Activated naive CD4-positive, alpha-beta T cell treated with Interleukin-2 at 50 U/mL for 16 hours (primary cell): ENCODE measurements at regions not wholly inside any gene's neighbourhood (a gene's known extent, or its start where the extent isn't known, plus 50 kb on each side); places are given as distances from the start of the nearest gene placed in this dataset.

Experiments
- DNase-seq: peaks from one replicate; pipeline ENCODE4 v3.0.0-alpha.2; 2020

DNA sequence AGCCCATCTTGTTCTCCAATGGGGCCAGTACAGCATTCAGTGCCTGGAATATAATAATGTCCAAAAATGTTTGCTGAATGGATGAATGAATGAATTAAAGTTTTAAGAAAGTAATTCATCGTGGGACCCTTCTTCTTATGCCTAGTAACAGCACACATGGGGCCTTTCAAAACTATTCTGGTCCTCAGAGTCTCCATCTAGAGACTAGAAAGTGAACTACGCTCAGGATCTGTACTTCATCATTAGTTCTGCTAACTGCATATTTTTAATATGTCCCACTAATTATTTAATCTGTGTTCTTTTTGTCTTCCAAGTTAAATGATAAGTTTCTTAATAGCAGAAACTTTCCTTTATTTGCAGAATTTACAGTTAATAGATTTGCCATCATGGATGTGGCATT is 172.5 kb downstream of the SMAD2 start:
- DNase-seq = no peak

DNA sequence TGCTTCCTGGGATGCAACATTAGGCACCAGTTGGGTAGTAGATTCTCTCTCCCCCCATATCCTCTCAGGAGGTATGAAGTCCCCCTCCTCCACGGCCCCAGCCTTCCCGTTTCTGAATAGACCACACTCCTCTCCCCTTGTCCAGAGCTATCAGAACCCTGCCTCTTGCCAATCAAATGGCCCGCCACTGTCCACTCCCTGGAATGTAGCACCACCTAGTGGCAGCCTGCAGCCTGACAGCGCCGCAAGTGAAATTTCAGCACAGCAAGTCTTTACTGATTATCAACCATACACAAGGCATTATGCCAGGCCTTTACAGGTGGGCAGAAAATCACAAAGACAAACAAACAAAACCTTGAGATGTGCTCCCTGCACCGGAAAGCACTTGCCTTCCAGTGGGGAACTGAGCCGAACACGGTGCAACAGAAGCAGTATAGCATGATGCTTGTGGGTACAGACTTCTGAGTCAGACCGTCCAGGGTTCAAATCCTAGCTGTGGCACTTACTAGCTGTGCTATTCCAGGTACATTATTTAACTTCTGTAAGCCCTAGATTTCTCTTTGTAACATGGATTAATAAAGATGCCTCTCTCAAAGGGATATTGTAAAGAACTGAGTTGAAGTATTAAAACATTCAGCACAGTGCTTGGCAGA is 174.0 kb downstream of the SMAD2 start:
- DNase-seq = peak; percentile 60

DNA sequence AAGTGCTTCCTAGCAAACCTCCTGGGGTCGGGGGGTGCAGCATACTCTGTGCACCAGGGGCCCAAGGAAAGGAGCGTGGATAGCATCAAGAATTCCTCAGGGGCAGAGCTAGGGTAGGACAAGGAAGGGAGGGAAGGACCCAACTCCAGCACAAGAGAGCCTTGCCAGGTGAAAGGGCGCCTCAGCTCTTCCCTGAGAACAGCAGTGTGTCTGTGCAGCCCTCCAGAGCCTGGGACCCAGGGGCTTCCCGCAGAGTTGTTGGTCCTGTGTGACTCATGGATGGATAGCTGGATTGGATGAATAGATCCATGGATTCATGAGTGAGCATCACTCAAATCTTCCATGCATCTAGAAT is 175.4 kb downstream of the SMAD2 start:
- DNase-seq = no peak

DNA sequence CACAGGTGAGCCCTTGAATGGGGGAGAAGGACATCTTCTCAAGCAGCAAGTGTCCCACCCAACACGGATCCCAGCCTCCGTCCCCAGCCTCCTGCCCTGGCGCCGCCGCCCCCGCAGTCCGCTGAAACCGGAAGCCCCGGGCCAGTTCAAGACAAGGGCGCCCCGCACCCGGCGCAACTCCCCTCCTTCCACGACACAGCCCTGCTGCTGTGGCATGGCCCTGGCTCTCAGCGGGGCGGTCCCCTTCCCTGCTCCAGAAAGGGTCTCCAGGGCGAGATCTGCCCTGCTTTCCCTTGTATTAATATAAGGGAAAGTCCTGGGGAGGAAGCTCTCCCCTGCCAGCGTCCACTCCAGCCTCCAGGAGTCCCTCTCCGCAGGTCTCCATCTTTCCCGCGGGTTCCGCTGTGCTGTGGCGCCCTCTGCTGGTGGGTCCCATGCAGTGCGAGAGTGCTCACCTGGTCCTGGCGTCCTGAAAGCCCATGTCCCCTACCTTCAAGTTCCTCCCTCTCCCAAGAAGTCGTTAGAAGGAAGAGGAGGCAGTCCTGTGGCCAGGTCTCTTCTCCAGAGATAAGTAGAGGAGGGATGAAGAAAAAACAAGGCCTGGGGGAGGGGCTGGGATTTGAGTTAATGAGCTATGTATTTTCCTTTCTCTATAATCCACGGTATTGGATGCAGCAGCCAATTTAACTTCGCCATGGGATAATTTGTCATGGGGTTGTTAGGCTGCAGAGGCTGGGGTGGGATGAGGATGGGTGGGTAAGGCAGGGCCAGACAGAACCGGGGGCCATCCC is 176.0 kb downstream of the SMAD2 start:
- peak; percentile 58 for DNase-seq

DNA sequence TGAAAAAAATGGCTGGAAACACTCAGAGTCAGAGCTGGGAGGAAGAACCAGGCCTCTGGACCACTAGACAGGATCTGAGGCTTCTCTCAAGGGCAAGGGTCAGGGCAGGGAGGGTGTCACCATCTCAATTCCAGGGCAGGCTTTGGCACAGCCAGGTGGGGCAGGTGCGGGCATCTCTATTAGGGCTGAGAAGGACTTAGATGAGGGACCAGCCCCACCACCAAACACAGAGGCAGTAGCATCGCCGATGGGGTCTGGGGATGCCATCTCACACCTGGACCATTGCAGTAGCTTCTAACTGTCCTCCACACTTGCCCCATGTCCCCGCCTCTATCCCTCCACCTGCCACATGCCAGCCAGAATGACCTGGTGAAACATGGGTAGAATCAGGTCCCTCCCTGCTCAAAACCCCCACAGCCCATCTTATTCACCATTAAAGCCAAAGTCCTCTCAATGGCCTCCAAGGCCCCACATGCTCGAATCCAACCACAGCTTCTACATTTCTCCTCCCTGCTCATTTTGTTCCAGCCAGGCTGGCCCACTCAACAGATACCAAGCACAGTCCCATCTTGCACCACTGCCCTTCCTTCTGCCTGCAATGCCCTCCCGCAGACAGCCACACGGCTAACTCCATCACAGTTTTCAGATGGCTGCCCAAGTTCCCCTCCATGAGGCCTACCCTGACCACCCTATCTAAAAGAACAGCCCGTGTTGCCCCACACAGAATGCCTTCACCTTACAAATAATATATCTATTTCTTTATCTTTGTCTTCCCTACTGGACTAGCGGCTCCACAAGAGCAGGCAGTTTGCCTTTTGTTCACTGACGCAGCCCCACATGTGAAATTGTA is 177.4 kb downstream of the SMAD2 start:
- DNase-seq = no peak

DNA sequence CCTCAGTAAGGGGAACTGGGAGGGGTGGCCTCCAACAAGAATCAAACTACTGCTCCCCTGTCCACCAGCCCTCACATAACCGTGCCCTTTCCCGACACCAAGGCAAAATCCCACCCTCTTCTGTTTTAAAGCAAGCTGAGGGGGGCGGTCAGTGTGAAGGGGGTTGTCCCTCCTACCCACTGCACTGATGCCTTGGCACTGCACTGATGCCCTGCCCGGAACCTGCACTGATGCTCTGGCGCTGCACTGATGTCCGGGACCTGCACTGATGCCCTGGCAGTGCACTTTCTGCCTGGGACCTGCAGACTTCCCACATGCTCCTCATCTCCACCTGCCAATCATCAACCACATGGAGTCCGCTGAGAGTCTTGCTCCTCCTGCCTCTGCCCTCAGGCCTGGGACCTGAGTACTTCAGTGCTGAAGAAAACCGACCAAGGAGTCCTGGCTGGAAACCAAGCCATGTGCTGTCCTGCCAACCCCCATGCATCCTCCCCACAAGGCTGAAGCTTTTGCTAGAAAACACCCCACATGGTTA is 179.5 kb downstream of the SMAD2 start:
- DNase-seq = no peak

DNA sequence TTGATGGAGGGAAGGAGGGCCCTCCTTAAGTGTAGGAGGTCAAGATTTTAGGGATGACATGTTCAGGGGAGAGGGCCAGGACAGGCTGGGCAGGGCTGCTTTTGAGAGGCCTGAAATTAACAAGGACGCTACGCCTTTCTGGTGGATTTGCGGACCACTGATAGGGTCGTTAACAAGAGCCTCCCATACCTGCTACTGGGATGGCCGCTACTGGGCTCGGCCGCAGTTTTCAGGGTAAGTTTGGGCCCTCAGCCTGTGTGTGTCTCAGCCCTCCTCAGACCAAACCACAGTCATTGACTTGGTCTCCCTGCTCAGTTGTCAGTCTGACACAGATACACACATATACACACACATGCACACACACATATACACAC is 180.9 kb downstream of the SMAD2 start:
- DNase-seq = no peak

DNA sequence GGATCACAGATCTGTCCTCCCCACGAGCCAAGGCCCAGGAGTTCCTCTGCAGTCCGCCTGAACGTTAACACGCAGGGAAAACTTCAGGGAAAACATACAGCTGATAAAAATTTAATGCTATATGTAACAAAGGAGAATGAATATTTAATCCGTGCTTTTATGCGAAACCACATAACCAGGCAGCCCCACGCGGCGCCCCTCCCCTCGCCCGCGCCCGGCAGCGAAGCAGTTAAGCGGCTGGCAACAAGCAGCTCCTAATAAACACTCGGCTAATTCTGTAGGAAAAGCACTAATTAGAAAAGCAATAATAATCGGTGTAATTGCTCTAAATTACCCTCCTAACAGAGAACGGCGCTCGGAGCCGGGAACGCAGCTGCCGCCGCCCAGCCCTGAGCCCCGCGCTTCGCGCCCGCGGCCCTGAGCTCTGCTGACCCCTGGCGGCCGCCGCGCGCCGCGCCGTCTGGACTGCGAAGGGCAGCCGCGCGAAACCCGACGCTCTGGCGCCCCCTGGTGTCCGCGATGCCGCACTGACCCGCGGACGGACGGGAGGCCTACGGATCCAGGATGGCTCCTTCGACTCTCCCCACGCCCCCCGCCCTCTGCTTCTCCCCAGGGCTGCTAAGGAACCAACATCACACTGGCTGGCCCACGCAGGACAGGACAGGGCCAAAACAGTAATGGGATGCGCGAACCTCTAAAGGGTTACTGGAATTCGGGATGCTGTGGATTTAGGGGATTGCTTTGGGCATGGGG is 181.4 kb downstream of the SMAD2 start:
- peak; percentile 85 for DNase-seq

DNA sequence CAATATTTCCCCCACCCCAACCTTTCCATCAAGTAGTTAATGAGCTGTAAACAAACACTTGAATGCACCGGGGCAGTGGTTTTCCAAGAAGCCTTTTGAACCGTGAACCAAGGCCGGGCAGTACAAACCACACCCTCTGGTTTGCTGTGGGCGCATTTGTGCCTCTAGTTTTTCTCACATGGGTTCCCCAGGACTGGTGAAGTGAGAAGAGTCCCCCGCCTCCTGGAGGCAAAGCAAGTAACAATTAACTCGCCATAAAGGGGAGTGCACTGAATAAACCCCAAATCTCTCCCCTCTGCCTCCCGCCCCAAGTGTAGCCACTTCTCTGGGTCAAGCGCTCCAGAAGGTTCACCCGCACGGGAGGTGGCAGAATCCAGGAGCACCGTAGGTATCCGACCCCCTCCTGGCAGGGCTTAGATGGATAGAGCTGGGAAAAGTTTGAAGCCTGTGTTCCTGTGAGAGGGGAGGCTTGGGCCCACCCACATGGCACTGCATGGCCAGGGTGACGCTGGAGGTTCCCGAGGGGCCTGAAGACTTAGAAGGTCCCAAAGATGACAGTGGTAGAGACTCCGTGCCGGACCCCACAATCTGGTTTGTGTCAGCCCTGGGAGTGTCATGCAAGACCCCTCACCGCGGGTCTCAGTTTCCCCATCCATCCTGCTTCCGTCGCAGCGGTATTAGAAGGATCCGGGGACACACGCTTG is 182.2 kb downstream of the SMAD2 start:
- DNase-seq = no peak

DNA sequence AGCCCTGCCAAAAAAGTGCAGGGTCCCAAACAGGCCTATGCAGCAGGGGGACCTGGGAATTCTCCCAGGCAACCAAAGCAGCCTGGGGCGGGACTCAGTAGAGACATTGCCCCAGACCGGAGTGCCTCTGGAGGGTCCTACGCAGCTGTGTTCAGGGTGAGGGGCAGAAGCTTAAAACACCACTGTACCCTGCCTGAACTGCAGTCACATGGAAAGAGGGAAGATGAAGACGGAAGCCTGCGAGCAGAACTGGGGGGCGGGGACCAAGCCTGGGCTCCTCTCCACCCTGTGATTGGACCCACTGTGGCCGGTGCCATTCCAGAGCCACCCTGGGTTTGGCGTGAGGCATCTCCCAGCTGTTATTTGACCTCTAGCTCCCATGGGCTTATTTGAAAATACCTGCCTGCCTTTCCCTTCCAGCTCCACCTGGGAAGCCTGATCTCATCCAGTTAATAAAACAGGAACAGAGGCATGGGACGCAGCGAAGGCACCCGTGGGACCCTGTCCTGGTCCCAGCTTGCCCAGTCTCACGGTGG is 183.1 kb downstream of the SMAD2 start:
- DNase-seq = no peak

DNA sequence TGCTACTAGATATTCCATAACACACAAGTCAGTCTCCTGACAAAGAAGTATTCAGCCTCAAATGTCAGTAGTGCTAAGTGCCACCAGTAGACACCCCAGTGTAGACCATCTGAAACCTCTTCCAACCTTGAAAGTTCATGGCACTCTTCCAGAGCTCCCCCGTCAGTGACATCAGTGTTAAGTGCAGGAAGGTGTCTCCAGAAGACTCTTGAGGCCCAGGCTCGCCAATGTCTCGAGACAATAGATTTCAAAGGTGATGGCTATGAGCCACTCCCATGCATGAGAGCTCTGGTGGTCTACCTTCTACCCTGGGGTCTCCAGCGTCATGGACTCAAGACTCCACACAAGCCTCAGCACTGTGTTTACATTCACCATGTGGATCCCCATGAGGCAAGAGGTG is 183.8 kb downstream of the SMAD2 start:
- DNase-seq = no peak

DNA sequence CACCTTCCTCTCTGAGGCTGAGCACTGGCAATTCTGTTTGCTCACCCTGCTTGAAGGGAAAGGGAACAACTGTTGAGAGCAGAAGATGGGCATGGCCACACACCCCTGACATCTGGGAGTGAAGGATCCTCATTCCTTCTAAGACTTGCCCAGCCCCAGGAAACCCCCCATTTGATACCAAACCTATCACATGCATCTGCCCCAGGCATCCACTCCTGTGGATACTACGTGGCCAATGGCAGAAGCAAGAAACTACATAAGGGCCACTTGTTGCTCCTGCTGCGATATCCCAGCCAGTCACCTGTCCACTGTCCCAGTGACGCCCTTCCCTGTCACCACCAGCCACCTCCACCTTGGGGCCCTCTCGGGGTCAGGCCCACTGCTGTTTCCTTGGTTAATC is 185.2 kb downstream of the SMAD2 start:
- no peak for DNase-seq

DNA sequence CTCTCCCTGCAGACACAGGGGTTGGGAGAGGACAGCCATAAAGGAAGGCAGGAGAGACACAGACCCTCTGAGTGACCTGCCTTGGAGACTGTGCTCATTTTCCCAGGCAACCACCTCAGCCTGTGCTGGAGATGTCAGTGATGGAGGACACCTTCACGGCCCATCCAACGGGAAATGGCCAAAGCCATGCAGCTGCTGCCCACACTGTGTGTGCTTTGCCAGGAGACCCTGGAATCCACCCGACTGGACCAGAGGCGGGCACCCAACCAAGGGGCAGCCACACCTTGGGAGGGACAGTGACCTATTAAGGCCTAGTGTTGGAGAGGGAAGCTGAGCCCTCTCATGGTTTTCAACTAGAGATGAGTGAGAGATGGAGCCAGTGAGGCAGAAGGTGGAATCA is 192.5 kb downstream of the SMAD2 start:
- no peak for DNase-seq

DNA sequence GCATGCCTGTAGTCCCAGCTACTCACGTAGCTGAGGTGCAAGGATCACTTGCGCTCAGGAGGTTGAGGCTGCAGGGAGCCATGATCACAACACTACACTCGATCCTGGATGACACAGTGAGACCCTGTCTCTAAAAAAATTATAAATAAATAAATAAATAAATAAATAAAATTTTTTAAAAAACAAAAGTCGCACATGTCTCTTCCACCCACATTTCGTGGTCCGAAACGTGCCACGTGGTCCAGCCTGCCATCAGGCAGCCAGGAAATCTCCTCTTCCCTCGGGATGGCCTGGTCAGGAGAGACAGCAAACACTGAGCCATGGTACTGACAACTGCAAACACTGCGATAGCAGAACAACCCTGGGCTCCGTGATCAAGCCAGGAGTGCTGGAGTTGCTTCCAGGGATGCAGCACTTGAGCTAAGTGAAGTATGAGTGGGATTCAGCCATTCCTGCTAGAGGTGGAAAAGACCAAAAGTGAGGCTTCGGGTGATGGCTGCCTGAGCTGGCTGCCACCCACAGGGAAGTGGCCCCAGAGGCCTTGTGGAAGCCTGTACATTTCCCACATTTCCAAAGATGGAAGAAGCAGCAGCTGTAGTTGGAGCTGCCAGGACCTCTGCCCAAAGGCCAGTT is 193.1 kb downstream of the SMAD2 start:
- no peak for DNase-seq

DNA sequence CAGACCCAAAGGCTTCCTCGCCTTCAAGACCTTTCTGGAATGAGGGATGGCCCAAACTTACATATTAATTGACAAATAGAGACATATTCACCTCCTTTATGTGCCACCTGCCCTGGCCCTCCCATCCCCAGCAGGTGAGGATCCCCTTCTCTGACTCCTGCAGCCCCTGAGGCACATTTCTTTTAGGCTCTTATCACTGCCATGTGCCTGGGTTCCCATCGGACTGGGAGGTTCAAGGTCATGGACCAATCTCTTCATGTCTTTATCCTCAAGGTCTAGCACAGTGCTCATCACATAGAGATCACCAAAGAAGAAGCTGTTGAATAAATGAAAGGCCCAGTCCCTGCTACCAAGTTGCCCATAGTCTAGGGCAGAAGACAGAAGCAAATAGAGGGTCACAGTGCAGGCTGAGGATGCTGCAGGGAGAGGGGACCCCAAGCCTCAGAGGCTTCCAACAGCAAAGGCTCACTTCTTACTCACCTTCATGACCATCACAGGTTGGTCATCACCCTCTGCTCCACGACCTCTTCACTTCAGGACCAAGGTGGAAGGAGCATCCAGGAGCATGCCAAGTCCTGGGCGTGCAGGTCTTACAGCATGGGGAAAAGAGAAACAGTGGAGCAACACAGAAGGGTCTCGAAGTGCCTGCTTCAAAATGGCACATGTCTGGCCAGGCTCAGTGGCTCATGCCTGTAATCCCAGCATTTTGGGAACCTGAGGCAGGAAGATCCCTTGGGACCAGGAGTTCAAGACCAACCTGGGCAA is 193.9 kb downstream of the SMAD2 start:
- no peak for DNase-seq

DNA sequence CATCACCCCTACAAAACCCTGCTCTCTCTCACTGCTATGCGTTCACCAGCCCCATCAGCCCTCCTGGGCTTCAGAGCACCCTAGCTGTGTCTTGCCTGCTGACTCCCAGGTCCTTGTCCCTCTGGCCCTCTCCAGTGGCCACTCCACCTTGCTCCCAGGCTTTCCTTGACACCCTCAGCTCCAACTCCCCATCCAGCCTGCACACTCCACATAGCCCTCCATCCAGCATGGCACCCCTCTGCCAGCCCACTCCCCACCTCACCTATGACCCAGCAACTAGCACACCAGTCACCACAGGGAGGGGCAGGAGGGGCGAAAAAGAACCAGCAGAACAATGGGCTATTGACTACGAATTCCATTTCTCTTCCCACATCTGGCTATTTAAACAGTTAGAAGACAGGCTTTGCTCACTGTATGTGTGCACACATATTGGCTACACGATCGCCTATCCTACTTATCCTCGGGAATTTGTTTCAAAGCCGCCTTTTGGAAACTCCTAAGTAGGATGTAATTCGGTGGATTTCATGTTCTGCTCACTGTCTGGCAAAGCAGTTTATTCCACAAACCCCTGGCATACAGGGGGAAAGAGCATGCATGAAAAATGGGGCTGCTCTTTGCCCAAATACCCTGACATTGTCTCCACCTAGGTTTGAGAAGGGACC is 195.3 kb downstream of the SMAD2 start:
- no peak for DNase-seq

DNA sequence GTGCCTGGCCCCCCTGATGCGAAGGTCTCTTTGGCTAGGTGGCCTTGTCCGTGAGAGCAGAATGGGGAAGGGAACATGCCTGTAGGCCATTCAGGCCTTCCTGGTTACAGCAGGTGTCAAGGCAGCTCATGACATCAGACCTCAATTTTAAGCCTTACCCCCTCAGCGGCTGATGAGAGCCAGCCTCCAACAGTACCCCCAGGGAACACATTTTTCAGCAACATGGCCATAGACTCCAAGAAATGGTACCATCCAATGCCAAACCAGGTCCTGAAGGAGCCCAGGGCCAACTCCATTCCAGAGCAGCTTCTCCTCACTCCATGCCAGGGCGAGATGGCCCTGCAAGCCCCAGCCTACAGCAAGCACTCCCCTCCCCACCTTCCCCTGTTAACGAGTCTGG is 199.2 kb downstream of the SMAD2 start:
- no peak for DNase-seq

DNA sequence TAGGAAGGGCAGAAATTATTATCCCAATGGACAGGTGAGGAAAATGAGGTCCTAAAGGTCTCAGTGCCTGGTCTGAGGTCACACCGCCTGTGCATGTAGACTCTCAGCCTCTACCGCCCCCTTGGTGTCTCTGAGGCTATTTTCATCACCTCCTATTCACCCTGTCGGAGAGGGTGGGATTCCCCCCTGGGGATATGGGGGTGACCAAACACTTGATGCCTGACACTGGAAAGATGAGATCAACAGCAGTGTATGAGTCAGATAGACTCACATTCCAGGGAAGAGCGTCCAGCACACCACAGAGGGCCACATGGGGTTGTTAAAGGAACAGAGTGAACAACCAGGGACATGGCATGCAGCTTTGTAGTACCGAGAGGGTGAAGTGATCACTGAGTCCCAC is 199.7 kb downstream of the SMAD2 start:
- DNase-seq = no peak

DNA sequence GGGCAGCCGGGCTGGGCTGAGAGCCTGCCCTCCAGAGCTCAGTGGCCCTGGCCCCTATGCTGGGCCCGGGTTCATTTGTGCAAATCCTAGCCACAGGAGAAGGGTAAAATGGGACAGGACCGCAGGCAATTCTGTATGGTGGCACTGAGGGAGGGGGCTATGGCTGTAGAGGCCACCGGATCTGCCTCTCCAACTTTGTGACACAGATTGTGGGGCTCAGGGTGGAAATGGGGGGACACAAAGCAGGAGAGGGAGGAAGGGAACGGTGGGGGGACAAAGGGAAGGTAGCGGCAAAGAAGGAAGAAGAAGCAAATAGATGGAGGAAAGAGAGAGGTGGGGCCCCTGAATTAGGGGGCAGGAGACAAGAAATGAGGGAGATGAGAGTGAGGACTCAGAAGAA is 201.1 kb downstream of the SMAD2 start:
- DNase-seq = no peak

DNA sequence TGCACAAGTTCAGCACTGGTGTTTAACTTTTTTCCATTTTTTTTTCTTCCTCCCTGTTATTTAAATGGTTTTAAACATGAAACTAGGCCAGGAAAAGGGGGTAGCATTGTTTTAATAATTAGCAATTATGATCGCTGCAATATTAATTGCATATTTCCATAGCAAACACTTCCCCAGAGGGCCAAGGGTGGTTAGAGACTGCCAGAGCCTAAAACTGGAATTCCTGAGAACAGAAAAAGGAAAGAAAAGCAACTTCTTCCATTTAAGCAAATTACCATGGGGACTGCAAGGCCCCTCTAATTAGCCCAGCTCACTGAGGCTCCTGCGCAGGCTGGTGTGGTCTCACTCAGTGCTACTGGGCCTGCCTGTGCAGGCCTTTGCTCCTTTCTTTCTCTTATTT is 201.5 kb downstream of the SMAD2 start:
- no peak for DNase-seq
